GM19372 (cell line): ENCODE measurements at regions not wholly inside any gene's neighbourhood (a gene's known extent, or its start where the extent isn't known, plus 50 kb on each side); places are given as distances from the start of the nearest gene placed in this dataset.
"Not testable (repeated sequence)": the region's sequence is repeated elsewhere in the genome, so short reads cannot be mapped to it uniquely, and the experiment has no call there.

ENCODE experiments used
- ATAC-seq: cut with Tn5 transposase; IDR thresholded peaks from one replicate; pipeline ENCODE4 v1.9.1; 2021; ENCODE audit warnings: mild to moderate bottlenecking, low read depth, moderate library complexity; ENCODE audit not compliant: unreplicated experiment

DNA sequence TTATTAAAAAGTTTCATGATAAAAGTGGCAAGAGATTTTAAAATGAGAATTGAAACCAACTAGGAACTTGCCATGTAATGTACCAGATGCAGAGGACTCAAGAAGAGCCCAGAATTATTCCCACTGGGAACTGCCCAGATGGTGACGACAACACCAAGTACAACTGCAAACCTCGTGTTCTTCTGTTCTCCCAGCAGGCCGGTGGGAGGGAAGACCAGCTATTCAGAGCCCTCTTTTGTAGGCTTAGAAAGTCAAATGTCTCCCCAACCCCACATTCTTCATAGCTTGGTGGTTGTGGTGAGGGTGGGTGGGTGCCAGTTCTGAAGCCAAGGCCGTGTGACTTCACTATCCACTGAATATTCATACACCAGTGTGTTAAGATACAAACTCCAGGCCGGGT lies 54.3 kb upstream of the ITGB1 start:
- no peak for ATAC-seq

DNA sequence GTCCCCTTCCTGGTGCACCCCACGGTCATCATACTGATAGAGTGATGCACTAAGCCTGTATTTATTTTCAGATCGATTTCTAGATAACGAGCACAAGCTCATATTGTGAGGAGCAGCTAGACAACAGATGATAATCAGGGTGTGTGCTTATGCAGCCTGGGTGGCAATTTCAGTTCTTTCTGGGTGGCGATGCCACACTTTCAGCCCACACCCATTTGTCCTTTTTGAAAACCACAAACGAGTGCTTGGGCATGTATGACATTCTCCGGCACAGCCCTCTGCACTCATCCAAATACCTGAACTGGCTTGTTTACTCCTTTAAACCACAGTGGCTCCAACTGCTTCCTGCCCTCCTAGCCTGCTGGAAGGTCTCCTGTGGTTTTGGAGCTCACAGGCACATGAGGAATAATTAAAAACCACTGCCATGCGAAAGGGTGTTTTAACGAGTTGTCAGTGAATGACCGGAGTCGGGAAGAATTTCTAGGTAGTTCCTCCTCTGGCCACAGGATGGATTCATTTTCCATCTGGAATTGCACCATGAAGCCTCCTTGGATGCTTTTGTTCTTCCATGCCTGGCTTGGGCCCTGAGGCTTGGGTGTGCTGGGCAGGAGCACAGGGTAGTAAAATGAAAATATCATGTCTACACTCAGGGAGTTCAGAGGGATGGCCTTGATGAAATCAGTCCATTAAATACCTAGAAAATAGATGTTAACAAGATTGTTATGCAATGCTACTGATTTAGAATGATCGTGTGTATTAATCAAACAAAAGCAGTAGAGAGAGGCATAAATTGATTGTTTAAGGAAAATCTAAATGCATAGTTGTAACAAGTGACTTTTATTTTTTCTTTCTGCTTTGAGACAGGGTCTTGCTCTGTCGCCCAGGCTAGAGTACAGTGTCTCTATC lies 52.4 kb upstream of the ITGB1 start:
- no peak for ATAC-seq

DNA sequence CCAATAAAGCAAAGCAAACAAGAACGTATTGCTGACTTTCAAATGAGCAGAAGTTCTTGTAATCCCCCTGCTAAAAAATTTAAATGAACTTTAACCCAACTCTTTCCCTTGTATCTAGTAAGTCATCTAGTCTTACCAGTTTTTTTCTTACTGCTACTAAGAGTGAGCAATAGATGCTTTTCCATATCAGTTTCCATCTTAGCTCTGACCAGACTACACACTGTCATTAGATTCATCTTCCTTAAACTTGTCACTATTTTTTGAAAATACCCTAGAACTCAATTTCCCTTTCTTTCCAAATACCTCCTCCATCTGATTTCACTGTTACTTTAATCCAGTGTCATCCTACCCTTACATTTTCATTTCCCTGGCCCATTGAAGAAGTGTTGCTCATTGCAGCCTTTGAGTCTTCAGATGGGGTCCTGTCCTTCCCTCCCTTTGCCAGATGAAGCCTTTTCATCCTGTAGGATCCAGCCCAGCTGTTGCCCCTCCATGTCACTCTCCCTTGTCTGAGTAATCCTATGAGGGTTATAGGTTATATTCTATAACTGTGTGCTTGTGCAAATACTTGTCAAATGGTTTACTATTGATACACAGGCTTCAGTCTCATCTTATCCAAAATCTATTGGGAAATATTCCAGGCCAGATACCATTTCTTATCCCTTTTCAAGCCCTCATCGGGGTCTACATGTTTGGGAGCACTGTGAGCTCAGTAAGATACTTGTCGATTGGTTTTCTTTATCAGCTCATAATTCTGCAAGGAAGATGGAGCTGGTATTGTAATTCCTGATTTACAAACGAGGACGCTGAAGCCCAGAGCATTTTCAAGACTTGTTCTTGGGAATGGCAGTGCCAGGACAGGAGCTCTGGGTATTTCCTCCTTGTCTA lies 51.5 kb upstream of the ITGB1 start:
- ATAC-seq, result no peak

DNA sequence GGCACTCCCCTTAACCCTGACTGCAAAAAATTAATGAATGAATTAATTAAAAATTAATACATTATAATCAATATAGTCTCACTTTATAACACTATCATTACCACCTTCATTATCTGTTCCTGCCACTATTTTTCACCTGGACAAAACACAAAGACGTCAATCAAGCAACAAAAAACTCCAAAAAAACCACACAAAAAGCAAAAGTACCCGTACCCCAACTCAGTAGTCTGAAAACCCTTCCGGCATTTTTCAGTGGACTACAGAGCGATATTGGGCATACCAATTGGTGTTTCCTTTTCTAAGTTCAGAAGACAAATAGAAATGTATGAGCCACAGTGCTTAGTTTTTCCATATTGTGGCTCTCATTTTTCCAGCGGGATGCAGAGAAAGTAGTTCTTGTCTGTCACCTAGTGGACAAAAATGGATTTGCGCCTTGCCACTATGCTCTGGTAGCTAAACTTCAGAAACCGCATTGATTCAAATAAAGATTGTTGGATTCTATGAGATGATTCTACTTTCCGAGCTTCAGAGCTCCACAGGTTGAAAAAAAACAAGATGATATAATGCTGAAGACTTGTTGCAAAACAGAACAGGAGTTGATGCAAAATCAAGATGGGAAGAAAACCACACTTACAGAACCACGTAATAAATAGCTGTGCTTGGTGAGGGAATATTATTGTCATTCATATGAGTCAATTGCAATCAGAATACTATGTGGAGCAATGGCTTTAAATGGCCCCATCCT lies 50.6 kb upstream of the ITGB1 start:
- no peak for ATAC-seq

DNA sequence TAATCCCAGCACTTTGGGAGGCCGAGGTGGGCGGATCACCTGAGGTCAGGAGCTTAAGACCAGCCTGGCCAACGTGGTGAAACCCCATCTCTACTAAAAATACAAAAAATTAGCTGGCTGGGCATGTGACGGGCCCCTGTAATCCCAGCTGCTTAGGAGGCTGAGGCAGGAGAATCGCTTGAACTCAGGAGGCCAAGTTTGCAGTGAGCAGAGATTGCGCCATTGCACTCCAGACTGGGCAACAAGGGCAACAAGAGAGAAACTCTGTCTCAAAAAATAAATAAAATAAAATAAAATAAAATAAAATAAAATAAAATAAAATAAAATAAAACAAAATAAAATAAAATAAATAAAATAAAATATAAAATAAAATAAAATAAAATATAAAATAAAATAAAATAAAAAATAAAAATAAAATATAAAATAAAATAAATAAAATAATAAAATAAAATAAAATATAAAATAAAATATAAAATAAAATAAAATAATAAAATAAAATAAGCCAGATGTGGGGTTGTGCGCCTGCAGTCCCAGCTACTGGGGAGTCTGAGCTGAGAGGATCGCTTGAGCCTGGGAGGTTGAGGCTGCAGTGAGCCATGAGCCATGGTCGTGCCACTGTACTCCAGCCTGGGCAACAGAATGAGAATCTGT lies 49.8 kb upstream of the ITGB1 start:
- ATAC-seq, result not testable (repeated sequence)
